ENCODE measurements at regions not wholly inside any gene's neighbourhood (a gene's known extent, or its start where the extent isn't known, plus 50 kb on each side); places are given as distances from the start of the nearest gene placed in this dataset.
"Not testable (repeated sequence)": the region's sequence is repeated elsewhere in the genome, so short reads cannot be mapped to it uniquely, and the experiment has no call there.

DNA sequence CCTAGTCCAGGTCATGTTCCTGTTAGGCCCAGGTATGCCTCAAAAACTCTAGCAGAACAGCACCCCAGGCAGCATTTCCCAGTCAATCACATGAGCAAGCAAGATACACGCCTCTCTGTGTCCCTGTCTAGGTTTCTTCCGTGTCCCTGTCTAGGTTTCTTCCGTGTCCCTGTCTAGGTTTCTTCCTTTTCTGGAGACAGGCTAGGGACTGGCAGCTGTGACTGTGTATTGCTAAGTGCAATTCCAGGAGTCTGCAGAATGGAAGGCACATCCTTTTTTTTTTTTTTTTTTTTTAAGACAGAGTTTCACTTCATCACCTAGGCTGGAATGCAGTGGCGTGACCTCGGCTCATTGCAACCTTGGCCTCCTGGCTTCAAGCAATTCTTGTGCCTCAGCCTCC lies 77.6 kb downstream of the SETD4 start:
- no peaks in the 10 kb centered on the region for H3K4me1 Mint-ChIP-seq
- peaks cover 4% of the 10 kb centered on the region for H3K9me3 Mint-ChIP-seq
- no peak overlapping the region for H3K27ac Mint-ChIP-seq
- H3K36me3 Mint-ChIP-seq, result no peaks in the 10 kb centered on the region
- no peak for ATAC-seq
- peaks cover 52% of the 10 kb centered on the region for H3K27me3 Mint-ChIP-seq
- no peak overlapping the region for H3K4me3 Mint-ChIP-seq

DNA sequence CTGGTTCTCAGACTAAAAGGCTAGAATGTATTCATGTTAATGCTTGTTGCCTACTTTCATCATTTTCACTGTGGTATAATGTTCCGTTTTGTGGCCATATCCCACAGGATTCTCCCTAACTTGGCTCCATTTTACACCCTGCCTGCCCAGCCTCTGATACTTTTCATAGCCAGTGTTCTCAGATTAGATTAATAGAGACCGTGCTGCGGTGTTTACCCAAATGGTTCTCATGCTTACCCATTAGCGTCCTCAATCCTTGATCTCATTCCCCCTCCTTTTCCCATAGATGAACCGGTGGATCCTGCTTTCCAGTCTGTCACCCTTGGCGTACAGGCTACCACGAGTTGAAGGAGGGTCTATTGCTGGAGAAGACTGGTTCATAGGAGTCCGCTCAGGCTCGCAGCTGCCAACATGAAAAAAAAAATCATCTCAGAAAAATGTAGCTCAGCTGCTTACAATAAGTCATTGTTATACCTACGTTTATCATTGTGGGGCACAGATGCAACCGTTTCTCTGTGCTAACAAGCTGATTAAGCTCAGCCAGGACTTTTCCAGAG lies 78.7 kb downstream of the SETD4 start:
- no peak overlapping the region for H3K27ac Mint-ChIP-seq
- peaks cover 64% of the 10 kb centered on the region for H3K27me3 Mint-ChIP-seq
- no peaks in the 10 kb centered on the region for H3K36me3 Mint-ChIP-seq

DNA sequence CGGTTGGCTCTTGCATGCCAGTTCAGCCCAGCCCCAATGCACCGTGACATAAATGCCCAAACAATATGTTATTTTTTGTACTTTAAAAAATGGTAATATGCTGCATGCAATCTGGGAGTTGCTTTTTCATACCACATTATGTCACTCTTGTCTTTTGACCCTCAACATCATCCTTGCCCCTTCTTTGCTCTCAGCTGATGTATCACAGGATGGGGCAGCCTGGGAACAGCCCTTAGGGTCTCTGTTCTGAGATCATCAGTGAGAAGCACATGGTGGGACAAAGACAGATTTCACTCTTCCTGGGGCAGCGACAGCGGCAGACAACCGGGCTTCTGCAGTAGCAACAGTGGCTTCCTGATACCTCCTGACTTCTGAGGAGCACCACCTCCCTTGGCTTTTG lies 79.5 kb downstream of the SETD4 start:
- Mint-ChIP-seq H3K4me3 (no peak overlapping the region), H3K4me1 (peaks cover 12% of the 10 kb centered on the region), H3K36me3 (no peaks in the 10 kb centered on the region), H3K27ac (no peak overlapping the region), H3K27me3 (peaks cover 66% of the 10 kb centered on the region), H3K9me3 (peaks cover 4% of the 10 kb centered on the region)
- no peak for ATAC-seq

More for the DNA sequence above, 78.7 kb downstream of the SETD4 start:
- no peak for ATAC-seq
- Mint-ChIP-seq H3K4me3 (no peak overlapping the region), H3K4me1 (peaks cover 7% of the 10 kb centered on the region), H3K9me3 (peaks cover 4% of the 10 kb centered on the region)

DNA sequence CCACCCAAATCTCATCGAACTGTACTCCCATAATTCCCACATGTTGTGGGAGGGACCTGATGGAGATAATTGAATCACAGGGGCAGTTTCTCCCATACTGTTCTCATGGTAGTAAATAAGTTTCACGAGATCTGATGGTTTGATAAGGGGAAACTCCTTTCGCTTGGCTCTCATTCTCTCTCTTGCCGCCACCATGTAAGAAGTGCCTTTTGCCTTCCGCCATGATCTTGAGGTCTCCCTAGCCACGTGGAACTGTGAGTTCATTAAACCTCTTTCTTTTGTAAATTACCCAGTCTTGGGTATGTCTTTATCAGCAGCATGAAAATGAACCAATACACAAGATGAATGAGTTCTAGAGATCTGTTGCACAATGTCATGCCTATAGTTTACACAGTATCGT lies 82.5 kb downstream of the SETD4 start:
- H3K4me1 Mint-ChIP-seq, result peaks cover 12% of the 10 kb centered on the region
- not testable (repeated sequence) for H3K9me3 Mint-ChIP-seq, ATAC-seq, H3K36me3 Mint-ChIP-seq, H3K4me3 Mint-ChIP-seq, H3K27ac Mint-ChIP-seq
- H3K27me3 Mint-ChIP-seq, result peaks cover 57% of the 10 kb centered on the region

DNA sequence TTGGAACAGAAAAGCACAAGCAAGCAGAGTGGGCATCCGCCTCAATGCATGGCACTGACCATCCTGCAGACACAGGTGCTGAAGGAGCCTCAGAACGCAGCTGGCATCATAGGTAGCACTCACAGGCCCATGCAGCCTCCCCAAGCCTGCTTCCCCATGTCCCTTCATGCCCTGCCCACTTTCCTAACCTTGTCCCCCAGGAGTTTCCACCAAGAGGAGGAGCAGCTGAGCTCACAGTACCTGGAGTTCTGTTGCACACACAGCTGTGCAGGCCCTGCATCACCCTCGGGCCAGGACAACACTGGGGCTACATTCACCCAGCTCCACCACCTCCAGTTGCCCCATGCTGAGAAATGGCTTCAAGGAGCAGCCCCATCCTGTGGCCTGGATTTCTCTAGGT lies 83.4 kb downstream of the SETD4 start:
- Mint-ChIP-seq H3K27me3 (peaks cover 48% of the 10 kb centered on the region), H3K9me3 (peaks cover 4% of the 10 kb centered on the region), H3K4me1 (peaks cover 12% of the 10 kb centered on the region), H3K36me3 (no peaks in the 10 kb centered on the region), H3K27ac (no peak overlapping the region), H3K4me3 (no peak overlapping the region)
- ATAC-seq, result no peak

DNA sequence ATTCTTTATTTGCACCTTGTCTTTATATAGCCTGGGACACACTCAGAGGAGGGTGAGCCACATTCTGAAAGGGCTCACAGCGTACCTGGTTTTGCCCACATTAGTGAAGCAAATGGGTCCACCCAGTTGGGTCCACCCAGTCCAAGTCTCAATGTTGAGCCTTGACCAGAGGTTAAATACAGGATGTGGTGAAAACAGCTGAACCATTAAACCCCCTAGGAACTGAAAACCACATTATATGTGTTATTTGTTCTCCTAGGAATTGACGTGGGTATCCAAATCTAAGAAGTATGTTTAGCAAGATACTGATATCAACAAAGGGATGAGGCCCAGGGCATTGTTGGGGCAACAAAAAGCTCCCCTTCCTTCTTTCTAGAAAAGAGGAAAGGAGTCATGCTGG lies 83.8 kb downstream of the SETD4 start:
- H3K4me1 Mint-ChIP-seq, result peaks cover 12% of the 10 kb centered on the region
- peaks cover 4% of the 10 kb centered on the region for H3K9me3 Mint-ChIP-seq
- ATAC-seq, result no peak
- no peak overlapping the region for H3K27ac Mint-ChIP-seq
- H3K4me3 Mint-ChIP-seq, result no peak overlapping the region
- H3K36me3 Mint-ChIP-seq, result no peaks in the 10 kb centered on the region
- peaks cover 44% of the 10 kb centered on the region for H3K27me3 Mint-ChIP-seq

DNA sequence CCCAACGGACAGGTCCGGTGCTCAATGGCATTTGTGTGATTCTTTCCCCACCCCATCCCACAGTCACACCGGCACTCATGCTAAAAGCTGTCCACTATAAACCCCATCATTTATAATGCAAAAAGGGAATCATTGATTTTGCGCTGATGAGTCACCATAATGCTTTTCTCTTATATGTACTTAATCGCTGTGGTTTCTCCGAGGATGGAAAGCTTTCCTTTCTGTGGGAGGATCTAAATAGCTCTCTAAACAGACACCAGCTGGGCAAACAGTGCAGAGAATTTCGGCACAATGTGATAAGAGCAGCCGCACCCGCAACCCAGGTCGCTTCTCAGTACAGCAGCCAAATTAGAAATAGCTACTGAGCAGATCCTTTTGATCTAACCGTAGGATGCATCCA lies 85.6 kb downstream of the SETD4 start:
- Mint-ChIP-seq H3K9me3 (peaks cover 4% of the 10 kb centered on the region), H3K27me3 (peaks cover 46% of the 10 kb centered on the region), H3K27ac (no peak overlapping the region), H3K4me1 (peaks cover 12% of the 10 kb centered on the region), H3K36me3 (no peaks in the 10 kb centered on the region), H3K4me3 (no peak overlapping the region)
- ATAC-seq, result no peak

DNA sequence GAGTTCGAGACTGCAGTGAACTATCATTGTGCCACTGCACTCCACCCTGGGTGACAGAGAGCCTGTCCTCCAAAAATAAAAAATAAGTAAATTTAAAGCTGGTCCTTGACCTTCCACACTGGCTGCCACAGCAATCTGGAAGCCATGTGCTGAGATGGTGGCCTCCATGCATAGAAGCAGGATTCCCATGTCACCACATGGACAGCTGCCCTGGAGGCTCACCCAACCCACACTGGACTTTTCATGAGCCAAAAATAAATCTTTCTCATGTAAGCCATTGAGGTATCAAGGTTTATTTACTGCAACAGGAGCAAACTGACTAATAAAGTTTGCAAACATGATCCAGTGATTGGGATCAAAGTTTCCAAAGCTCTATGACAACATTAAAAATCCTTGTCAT lies 88.5 kb downstream of the SETD4 start:
- Mint-ChIP-seq H3K4me1 (peaks cover 7% of the 10 kb centered on the region), H3K4me3 (no peak overlapping the region), H3K27ac (no peak overlapping the region), H3K27me3 (peaks cover 26% of the 10 kb centered on the region), H3K36me3 (no peaks in the 10 kb centered on the region), H3K9me3 (no peaks in the 10 kb centered on the region)
- ATAC-seq, result peak; percentile 16

DNA sequence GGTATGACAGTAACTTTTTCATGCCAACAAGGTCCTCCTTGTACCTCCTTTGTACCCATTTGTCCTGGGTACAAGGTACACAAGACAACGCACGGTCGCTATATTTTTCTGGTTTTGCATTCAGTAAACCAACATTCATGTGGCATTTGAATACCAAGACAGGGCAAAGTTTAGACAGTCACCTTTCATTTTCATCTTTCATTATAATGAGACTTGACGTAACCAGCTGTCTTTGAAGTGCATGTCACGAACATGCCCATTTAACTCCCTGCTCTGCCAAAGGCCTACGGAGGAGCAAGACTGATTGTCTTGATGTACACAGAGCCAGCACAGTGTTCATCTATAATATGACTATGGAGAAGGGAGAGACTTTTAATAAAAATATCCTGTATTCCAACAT lies 91.0 kb downstream of the SETD4 start:
- H3K27ac Mint-ChIP-seq, result no peak overlapping the region
- H3K36me3 Mint-ChIP-seq, result no peaks in the 10 kb centered on the region
- H3K9me3 Mint-ChIP-seq, result no peaks in the 10 kb centered on the region
- peaks cover 10% of the 10 kb centered on the region for H3K27me3 Mint-ChIP-seq
- no peak for ATAC-seq
- no peaks in the 10 kb centered on the region for H3K4me1 Mint-ChIP-seq
- H3K4me3 Mint-ChIP-seq, result no peak overlapping the region

DNA sequence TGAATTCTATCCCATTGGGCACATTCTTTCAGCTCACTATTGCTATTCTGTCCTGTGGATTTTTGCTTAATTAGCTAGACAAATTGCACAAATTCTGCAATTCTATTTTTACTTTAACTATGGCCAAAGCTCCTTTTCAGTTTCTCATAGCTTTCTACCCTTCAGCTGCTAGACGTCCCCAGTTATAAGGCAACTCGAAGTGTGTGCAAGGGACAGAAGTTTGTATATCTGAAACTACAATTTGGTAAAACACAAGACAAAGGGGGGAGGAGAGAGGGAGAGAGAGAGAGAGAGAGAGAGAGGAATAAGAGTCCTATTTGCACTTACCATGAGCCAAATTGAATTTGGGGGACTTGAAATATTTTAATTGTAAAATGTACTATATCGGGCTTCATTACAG lies 91.8 kb downstream of the SETD4 start:
- no peaks in the 10 kb centered on the region for H3K36me3 Mint-ChIP-seq
- peaks cover 10% of the 10 kb centered on the region for H3K27me3 Mint-ChIP-seq
- no peak for ATAC-seq
- no peaks in the 10 kb centered on the region for H3K4me1 Mint-ChIP-seq
- no peaks in the 10 kb centered on the region for H3K9me3 Mint-ChIP-seq
- no peak overlapping the region for H3K4me3 Mint-ChIP-seq
- no peak overlapping the region for H3K27ac Mint-ChIP-seq

DNA sequence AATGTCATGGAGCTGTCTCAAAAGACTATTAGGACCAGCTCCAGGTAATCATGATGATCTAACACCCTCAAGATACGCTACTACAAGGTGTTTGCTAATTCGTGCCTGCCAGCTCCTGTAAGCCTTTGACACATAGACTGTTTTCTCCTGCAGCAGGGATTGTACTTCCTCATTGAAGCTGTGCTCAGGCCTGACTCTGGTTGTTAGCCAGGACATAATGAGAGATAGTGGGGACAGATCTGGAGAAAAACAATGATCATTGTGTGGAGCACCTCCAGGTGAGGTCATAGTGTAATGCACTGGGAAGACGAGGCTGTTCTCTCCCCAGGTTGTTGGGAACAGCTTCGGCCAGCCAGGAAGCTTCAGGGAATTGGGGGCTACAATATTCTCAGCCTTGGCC lies 94.6 kb downstream of the SETD4 start:
- H3K36me3 Mint-ChIP-seq, result no peaks in the 10 kb centered on the region
- peaks cover 15% of the 10 kb centered on the region for H3K27me3 Mint-ChIP-seq
- no peak for ATAC-seq
- H3K27ac Mint-ChIP-seq, result no peak overlapping the region
- H3K4me3 Mint-ChIP-seq, result no peak overlapping the region
- no peaks in the 10 kb centered on the region for H3K4me1 Mint-ChIP-seq
- no peaks in the 10 kb centered on the region for H3K9me3 Mint-ChIP-seq

DNA sequence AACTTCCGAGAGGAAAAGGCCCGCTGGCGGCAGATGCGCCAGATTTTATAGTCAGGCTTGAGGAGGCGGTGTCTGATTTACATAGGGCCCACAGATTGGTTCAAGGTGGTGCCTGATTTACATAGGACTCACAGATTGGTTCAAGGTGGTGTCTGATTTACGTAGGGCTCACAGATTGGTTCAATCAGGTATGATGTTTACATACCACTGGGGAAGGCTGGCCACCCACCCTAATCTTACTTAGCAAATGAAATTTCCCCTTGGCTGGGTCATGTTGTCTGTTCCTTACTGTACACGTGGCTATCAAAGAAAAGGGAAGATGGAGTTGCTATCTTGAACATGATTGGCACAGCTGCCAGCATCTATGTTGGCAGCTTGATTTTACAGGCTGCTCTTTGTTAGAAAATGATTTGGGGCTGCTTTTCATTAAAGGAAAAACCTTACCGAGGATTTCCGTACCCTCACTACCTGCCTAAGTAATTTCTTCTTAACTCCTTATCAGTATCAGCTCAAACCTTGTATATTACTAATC lies 96.3 kb downstream of the SETD4 start:
- peaks cover 5% of the 10 kb centered on the region for H3K4me1 Mint-ChIP-seq
- H3K9me3 Mint-ChIP-seq, result no peaks in the 10 kb centered on the region
- no peak overlapping the region for H3K4me3 Mint-ChIP-seq
- no peaks in the 10 kb centered on the region for H3K36me3 Mint-ChIP-seq
- H3K27me3 Mint-ChIP-seq, result peaks cover 13% of the 10 kb centered on the region
- H3K27ac Mint-ChIP-seq, result no peak overlapping the region
- no peak for ATAC-seq

DNA sequence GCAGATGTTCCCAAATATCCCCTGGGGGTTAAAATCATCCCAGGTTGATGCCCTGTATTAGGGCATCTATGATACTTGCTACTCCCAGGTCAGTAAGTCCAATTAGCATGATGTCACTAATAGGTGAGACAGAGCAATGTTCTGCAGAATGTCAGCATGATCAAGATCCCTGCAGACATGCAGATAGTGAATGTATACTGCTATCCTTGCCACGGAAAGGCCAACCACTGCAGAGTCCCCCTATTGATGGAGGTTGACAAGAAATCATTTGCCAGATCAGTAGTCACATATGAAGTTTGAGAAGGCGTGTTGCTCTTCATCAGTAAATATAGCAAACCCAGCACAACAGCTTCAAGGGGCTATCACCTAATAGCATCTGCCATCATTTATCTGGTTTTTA lies 97.4 kb downstream of the SETD4 start:
- no peak for ATAC-seq
- H3K9me3 Mint-ChIP-seq, result no peaks in the 10 kb centered on the region

DNA sequence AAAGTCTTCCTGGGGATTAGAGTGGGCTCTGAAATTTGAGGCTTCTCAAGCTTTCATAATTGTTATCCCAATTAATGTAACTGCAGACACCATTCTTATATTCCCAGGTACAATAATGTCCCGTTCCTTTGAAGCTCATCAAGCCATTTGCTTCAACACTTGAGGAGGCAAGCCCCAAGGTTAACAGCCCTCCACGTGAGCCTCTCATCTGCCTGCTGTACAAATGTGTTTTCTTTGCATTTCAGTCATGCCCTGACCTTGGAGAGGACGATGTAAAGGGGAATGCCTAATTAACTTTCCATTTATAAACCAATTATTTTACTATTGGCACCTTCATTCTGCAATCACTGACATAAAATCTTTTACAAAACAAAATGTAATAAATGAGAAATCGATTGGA lies 106.3 kb downstream of the SETD4 start:
- Mint-ChIP-seq H3K27me3 (peaks cover 13% of the 10 kb centered on the region), H3K4me1 (peaks cover under 1% of the 10 kb centered on the region), H3K27ac (no peak overlapping the region), H3K4me3 (no peak overlapping the region), H3K9me3 (peaks cover 4% of the 10 kb centered on the region), H3K36me3 (no peaks in the 10 kb centered on the region)
- ATAC-seq, result no peak

More for the DNA sequence above, 97.4 kb downstream of the SETD4 start:
- no peaks in the 10 kb centered on the region for H3K36me3 Mint-ChIP-seq
- H3K27me3 Mint-ChIP-seq, result peaks cover 13% of the 10 kb centered on the region
- peaks cover 5% of the 10 kb centered on the region for H3K4me1 Mint-ChIP-seq
- H3K27ac Mint-ChIP-seq, result no peak overlapping the region
- H3K4me3 Mint-ChIP-seq, result no peak overlapping the region

DNA sequence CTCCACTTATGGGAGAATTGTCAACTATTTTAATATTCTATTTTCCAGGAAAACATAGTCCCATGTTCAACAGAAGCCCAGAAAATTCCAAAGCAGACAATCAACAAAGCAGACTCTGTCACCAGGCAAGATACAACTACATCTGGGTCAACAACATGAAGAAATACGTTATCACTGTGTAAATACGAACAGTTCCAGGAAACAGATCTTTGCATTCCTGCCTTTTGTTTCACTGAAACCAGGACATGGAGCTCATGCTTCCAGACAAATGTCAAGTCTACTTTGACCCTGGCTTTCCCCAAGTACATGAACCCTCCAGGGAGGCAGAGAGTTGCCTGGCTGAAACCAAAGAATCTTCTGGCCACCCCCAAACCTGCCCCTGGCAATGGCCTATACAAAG lies 106.7 kb downstream of the SETD4 start:
- no peak for ATAC-seq
- Mint-ChIP-seq H3K9me3 (peaks cover 4% of the 10 kb centered on the region), H3K27me3 (peaks cover 13% of the 10 kb centered on the region), H3K36me3 (no peaks in the 10 kb centered on the region), H3K4me3 (no peak overlapping the region), H3K27ac (no peak overlapping the region), H3K4me1 (no peaks in the 10 kb centered on the region)

DNA sequence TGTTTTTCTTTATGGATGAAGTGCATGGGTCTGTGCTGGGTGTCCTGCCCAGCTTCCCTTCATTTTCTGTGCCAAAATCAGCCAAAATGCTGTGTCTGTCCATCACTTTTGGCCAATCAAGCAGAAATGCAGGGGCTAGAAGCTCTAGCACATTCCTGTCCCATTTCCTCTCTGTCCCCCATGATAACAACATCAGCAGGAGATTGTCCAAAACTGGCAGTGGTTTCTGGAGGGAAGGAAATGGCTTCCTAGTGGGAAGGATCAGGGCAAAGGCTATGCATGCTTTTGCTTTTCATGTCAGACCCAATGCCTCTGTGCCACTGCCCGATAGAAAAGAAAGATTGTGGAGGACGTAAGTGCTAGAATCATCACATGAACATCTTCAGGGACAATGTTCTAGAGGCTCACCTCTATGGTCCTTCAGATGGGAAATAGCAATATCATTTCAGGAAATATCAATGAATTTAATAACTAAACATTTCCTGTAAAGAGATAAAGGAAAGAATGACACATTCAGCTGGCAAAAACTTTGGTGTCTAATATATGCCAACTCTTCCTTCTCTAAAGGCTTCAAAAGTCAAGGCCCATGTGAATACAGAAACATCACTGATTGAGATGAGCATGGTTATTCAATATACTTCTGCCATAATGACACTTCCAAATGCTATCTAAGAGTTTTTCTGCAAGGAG lies 107.5 kb downstream of the SETD4 start:
- no peak for ATAC-seq
- H3K9me3 Mint-ChIP-seq, result peaks cover 4% of the 10 kb centered on the region
- H3K27me3 Mint-ChIP-seq, result peaks cover 13% of the 10 kb centered on the region
- H3K4me3 Mint-ChIP-seq, result no peak overlapping the region
- H3K27ac Mint-ChIP-seq, result no peak overlapping the region
- no peaks in the 10 kb centered on the region for H3K36me3 Mint-ChIP-seq
- H3K4me1 Mint-ChIP-seq, result no peaks in the 10 kb centered on the region

Measured in stimulated activated memory B cell treated with anti-CD40 and anti-IgM and Interleukin-4, amounts not matched to agents 10 μg/mL and 1 μg/mL and 100 μg/mL, for 72 hours (primary cell).